Testis (tissue), 2 donors: ENCODE measurements at regions not wholly inside any gene's neighbourhood (a gene's known extent, or its start where the extent isn't known, plus 50 kb on each side); places are given as distances from the start of the nearest gene placed in this dataset.

Source experiments
- DNase-seq: peaks from one replicate; pipeline ENCODE4 v3.0.0-alpha.2; 2019
- H3K27ac ChIP-seq, 2 donors: fragments of 200-600 bp; sonication (generic); one replicate each; pipeline ENCODE4 v1.5.1; 2019
- H3K27me3 ChIP-seq: fragments of 200-600 bp; sonication (generic); one replicate; pipeline ENCODE4 v1.5.1; 2019
- H3K36me3 ChIP-seq: fragments of 200-600 bp; sonication (generic); one replicate; pipeline ENCODE4 v1.5.1; 2017; ENCODE audit warnings: low read depth; ENCODE audit errors: missing control alignments
- H3K4me1 ChIP-seq: fragments of 200-600 bp; sonication (generic); one replicate; pipeline ENCODE4 v1.5.1; 2019
- H3K4me3 ChIP-seq, 2 donors: fragments of 200-600 bp; sonication (generic); one replicate each; pipeline ENCODE4 v1.5.1; 2017 to 2019
- H3K9me3 ChIP-seq: fragments of 200-600 bp; sonication (generic); one replicate; pipeline ENCODE4 v1.5.1; 2017
- POLR2A ChIP-seq: fragments of 450-650 bp; IDR thresholded peaks from one replicate; pipeline ENCODE4 v1.6.1; 2017; ENCODE audit warnings: antibody characterized with exemption, mild to moderate bottlenecking, moderate library complexity
- WGBS, 2 donors: methylation state at CpG; one replicate each; pipeline ENCODE4 v1.1.5; 2018; 5-methylcytosine and 5-hydroxymethylcytosine counted together
- intact Hi-C: fragments of 100-400 bp; cut with DNase I; formaldehyde crosslinking; loops from one replicate; pipeline ENCODE4 v1.15.1; 2023; ENCODE audit warnings: low total_unique reads
- TF ChIP-seq, protein P1 (sequence below), 3 experiments: fragments of 450-650 bp in 2 of 3; fragments of 200-600 bp in 1 of 3; sonication (generic) in 1 of 3; IDR thresholded peaks; one replicate each; pipeline ENCODE4 v1.5.1; 2016 to 2019; ENCODE audit warnings: antibody characterized with exemption in 3 of 3, mild to moderate bottlenecking in 2 of 3, moderate library complexity in 1 of 3

DNA sequence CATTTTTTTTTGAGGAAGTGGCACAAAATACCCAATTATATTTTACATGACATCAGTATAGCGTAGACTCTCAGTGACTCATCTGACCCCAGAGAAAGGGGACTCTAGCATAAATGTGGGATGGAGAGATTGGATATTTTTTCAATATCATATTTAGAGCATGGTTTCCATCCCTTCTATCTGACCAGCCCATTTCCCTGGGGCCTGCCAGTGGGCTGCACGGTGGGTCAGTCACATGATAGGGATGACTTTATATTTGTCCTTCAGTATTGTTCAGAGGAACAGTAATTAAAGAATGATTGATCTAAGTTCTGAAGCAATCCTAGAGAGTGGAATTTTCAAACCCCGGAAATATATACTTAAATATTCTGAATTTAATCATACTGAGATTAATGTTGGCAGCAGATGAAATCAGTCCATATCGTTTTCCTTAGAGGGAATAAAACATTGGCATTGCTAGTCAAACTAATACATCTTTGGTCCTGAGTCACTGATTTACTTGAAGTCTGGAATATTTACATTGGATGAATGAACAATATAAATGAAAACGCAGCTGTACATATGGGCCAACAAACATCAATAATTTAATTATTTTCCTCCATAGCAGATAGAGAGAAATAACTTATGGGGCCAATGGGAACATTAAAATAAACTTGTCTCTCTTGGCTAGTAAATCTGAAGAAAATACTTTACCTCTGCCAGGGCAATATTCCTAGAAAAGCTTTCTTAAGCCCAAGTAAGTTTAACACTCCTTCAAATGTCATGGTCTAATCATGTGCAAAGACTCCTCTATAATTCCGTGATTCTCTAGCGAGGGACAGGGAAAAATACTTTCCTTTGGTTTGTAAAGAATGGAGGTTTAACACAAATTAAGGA, 563.6 kb upstream of the PKDCC start:
- Histone ChIP-seq H3K36me3 (no peaks in the 10 kb centered on the region), H3K4me1 (peaks cover 23% of the 10 kb centered on the region), H3K27ac (peak overlapping the region; percentile 70 to 72), H3K9me3 (no peaks in the 10 kb centered on the region), H3K27me3 (no peaks in the 10 kb centered on the region), H3K4me3 (no peak overlapping the region)
- no peak for DNase-seq
- TF ChIP-seq, protein P1, sequence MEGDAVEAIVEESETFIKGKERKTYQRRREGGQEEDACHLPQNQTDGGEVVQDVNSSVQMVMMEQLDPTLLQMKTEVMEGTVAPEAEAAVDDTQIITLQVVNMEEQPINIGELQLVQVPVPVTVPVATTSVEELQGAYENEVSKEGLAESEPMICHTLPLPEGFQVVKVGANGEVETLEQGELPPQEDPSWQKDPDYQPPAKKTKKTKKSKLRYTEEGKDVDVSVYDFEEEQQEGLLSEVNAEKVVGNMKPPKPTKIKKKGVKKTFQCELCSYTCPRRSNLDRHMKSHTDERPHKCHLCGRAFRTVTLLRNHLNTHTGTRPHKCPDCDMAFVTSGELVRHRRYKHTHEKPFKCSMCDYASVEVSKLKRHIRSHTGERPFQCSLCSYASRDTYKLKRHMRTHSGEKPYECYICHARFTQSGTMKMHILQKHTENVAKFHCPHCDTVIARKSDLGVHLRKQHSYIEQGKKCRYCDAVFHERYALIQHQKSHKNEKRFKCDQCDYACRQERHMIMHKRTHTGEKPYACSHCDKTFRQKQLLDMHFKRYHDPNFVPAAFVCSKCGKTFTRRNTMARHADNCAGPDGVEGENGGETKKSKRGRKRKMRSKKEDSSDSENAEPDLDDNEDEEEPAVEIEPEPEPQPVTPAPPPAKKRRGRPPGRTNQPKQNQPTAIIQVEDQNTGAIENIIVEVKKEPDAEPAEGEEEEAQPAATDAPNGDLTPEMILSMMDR (IDR thresholded peaks at IDR 0.05) = no peak
- no peak for TF ChIP-seq POLR2A
- intact Hi-C loops = no loop called here
- WGBS, 2 donors = 57 to 58% methylated on average over 7 of the region's 7 CpGs

DNA sequence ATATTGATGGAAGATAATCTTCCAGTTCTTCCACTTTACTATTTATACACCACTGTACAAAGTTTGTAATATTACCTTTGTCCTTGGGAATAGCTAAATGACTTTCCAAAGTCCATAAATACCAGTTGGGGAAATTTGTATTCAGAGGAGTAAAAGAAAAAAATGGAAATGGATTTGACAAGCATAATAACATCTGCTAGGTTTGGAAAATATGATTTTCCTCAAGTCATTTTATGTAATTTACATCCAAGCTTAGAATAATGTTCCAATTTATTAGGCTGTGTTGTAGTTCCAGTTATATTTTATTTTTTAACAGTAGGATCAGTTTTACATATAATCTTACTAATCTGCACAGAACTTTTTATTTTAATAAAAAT, 563.0 kb upstream of the PKDCC start:
- peak overlapping the region in 1 of 2 donors; percentile 72 for H3K27ac ChIP-seq
- intact Hi-C loops = no loop called here
- no peak for DNase-seq
- H3K4me1 ChIP-seq = peaks cover 23% of the 10 kb centered on the region
- H3K36me3 ChIP-seq = no peaks in the 10 kb centered on the region
- H3K27me3 ChIP-seq = no peaks in the 10 kb centered on the region
- H3K4me3 ChIP-seq = no peak overlapping the region
- no peak for TF ChIP-seq POLR2A
- TF ChIP-seq, protein P1 (IDR thresholded peaks at IDR 0.05) = no peak
- no peaks in the 10 kb centered on the region for H3K9me3 ChIP-seq

DNA sequence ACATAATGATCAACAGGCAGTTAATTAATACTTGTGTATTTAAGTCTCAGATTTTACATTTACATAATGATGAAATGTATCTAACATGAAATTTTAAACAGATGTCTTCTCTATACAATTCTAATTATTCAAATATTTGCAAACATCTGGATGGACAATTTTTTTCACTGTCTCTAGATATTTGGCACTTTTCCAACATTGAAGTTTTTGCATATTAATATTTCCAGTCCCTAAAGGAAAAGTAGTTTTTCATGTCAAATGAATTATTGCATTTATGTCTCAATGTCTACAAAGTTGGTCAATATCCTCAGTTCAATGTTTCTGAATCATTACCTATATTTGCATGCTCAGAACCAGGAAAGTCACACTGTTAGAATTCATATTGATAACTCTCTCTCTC, 560.9 kb upstream of the PKDCC start:
- no peak overlapping the region for H3K27ac ChIP-seq
- TF ChIP-seq, protein P1 (IDR thresholded peaks at IDR 0.05) = no peak
- no peak for TF ChIP-seq POLR2A
- no peaks in the 10 kb centered on the region for H3K9me3 ChIP-seq
- no peaks in the 10 kb centered on the region for H3K36me3 ChIP-seq
- DNase-seq = no peak
- H3K27me3 ChIP-seq = no peaks in the 10 kb centered on the region
- no peak overlapping the region for H3K4me3 ChIP-seq
- intact Hi-C loops = no loop called here
- H3K4me1 ChIP-seq = peaks cover 23% of the 10 kb centered on the region

DNA sequence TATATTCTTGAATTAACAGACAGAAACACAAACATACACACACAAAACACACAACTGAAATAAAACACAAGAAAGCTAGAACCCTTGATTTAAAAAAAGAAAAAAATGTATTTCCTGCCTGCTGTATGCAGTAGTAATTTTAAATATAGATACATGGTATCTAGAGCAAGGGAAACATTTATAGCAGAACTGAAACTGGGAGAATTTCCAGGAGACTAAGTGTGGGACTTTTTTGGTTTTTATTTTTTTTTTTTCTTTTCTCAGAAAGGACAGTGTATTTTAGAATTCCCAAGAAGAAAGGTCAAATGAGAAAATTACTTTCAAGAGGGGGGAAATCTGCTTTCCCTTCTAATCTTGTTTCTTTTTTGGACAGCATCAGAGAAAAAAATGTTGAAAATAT, 558.9 kb upstream of the PKDCC start:
- intact Hi-C loops = no loop called here
- Histone ChIP-seq H3K27ac (peak overlapping the region; percentile 6 to 64), H3K36me3 (no peaks in the 10 kb centered on the region), H3K27me3 (no peaks in the 10 kb centered on the region), H3K4me3 (no peak overlapping the region), H3K4me1 (peaks cover 15% of the 10 kb centered on the region), H3K9me3 (no peaks in the 10 kb centered on the region)
- no peak for DNase-seq
- TF ChIP-seq, protein P1 (IDR thresholded peaks at IDR 0.05) = no peak

DNA sequence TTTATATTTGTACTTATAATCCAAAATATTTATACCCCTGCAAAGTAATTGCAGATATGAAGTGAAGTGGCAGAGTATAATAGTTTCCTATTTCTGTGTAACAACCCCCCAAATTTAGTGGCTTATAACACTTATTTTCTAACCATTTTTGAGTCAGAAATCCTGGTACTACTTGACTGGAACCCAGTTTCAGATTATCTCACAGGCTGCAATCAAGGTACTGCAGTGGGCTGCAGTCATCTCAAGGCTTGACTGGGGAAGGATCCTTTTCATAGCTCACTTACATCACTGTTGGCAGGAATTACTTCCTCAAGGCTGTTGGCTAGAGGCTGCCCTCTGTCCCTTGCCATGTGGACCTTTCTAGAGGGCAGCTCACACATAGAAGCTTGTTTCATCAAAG, 558.2 kb upstream of the PKDCC start:
- Histone ChIP-seq H3K27me3 (no peaks in the 10 kb centered on the region), H3K27ac (no peak overlapping the region), H3K4me3 (no peak overlapping the region), H3K4me1 (peaks cover 10% of the 10 kb centered on the region), H3K36me3 (no peaks in the 10 kb centered on the region), H3K9me3 (no peaks in the 10 kb centered on the region)
- intact Hi-C loops = no loop called here
- no peak for DNase-seq
- TF ChIP-seq POLR2A = no peak
- TF ChIP-seq, protein P1 (IDR thresholded peaks at IDR 0.05) = no peak
